ENCODE measurements at regions not wholly inside any gene's neighbourhood (a gene's known extent, or its start where the extent isn't known, plus 50 kb on each side); places are given as distances from the start of the nearest gene placed in this dataset.

DNA sequence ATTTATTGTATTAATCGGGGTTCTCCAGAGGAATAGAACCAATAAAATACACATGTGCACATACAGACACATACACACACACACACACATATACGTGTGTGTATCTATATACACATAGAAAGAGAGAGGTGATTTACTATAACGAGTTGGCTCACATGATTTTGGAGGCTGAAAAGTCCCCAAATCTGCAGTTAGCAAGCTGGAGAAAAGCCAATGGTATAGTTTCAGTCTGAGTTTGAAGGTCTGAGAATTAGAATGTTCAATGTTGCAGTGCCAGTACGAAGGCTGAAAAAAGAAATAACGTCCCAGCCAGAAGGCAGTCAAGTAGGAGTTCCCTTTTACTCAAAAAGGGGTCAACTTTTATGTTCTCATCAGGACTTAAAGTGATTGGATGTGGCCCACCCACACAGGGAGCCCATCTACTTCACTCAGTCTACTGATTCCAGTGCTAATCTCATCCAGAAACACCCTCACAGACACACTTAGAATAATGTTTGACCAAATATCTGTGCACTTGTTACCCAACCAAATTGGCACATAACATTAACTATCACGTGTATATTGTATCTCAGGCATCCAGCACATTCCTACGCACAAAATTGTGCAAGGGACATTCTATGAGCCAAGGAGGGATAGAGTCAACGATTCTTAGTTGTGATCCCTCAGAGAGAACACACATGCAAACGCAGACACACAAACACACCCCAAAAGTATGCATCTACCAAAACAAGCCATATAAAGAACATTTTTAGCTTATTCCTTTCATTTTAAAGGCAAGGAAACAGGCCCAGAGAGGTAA lies 195.5 kb upstream of the DUSP10 start:
- TF ChIP-seq CTCF (IDR thresholded peaks at IDR 0.05; ENCODE audit: low read depth, low read length): no peak

DNA sequence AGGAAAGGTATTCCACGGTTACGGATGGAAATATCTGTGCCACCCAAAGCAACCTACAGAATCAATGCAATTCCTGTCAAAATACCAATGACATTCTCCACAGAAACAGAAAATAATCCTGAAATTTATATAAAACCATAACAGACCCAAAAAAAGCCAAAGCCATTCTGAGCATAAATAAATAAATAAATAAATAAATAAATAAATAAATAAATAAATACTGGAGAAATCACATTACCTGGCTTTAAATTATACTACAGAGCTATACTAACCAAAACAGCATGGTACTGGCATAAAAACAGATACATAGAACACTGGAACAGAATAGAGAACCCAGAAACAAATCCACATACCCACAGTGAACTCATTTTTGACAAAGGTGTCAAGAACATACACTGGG lies 191.9 kb upstream of the DUSP10 start:
- in situ Hi-C loops (cut with HindIII; ENCODE audit: low sequenced_read_pairs): no loop called here
- H3K4me3 ChIP-seq (ENCODE audit: low read depth, low read length): no peak overlapping the region
- TF ChIP-seq CTCF (IDR thresholded peaks at IDR 0.05; ENCODE audit: low read depth, low read length): no peak
- DNase-seq (ENCODE audit: low read depth, low spot score): no peak

More for the DNA sequence above, 195.5 kb upstream of the DUSP10 start:
- H3K4me3 ChIP-seq (ENCODE audit: low read depth, low read length): no peak overlapping the region
- no peak for DNase-seq (ENCODE audit: low read depth, low spot score)
- in situ Hi-C loops (cut with HindIII; ENCODE audit: low sequenced_read_pairs): no loop called here

DNA sequence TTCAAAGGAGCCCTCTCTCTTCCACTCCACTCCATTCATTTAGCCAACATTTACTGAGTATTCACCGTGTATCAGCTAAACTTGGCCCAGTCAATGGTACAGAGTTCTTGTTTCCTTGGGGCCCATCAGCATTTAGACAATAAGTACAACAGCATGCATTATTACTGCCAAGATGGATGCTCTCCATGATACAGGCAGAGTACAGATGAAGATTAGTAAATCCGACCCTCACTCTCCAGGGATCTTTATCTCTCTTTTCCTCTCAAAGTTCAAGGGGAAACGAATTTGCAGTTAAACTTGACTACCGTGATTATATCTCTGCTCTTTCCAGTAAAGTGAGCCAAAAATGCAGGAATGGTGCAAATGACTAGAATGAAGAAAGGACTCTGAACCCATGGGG lies 184.6 kb upstream of the DUSP10 start:
- H3K4me3 ChIP-seq (ENCODE audit: low read depth, low read length): no peak overlapping the region
- in situ Hi-C loops (cut with HindIII; ENCODE audit: low sequenced_read_pairs): no loop called here
- no peak for TF ChIP-seq CTCF (IDR thresholded peaks at IDR 0.05; ENCODE audit: low read depth, low read length)
- DNase-seq (ENCODE audit: low read depth, low spot score): no peak

- in situ Hi-C loops (cut with HindIII; ENCODE audit: low sequenced_read_pairs): no loop called here
- DNase-seq (ENCODE audit: low read depth, low spot score): no peak
- no peak overlapping the region for H3K4me3 ChIP-seq (ENCODE audit: low read depth, low read length)
- no peak for TF ChIP-seq CTCF (IDR thresholded peaks at IDR 0.05; ENCODE audit: low read depth, low read length)
These were observed 184.1 kb upstream of the DUSP10 start for GRCh38 chr1:221925947-221926346.

GRCh38 chr1:221923929-221924598 lies 182.2 kb upstream of the DUSP10 start:
- no peak for DNase-seq (ENCODE audit: low read depth, low spot score)
- in situ Hi-C loops (cut with HindIII; ENCODE audit: low sequenced_read_pairs): no loop called here
- no peak overlapping the region for H3K4me3 ChIP-seq (ENCODE audit: low read depth, low read length)
- TF ChIP-seq CTCF (IDR thresholded peaks at IDR 0.05; ENCODE audit: low read depth, low read length): no peak

GRCh38 chr1:221921936-221922335 lies 180.0 kb upstream of the DUSP10 start:
- no peak for DNase-seq (ENCODE audit: low read depth, low spot score)
- in situ Hi-C loops (cut with HindIII; ENCODE audit: low sequenced_read_pairs): no loop called here
- no peak overlapping the region for H3K4me3 ChIP-seq (ENCODE audit: low read depth, low read length)
- no peak for TF ChIP-seq CTCF (IDR thresholded peaks at IDR 0.05; ENCODE audit: low read depth, low read length)

All from astrocyte of the spinal cord (primary cell).